H9 (cell line): ENCODE measurements at regions not wholly inside any gene's neighbourhood (a gene's known extent, or its start where the extent isn't known, plus 50 kb on each side); places are given as distances from the start of the nearest gene placed in this dataset.

Experiments used
- DNase-seq: peaks from one replicate; pipeline ENCODE4 v3.0.0-alpha.2; 2017
- H2AFZ ChIP-seq: one replicate; pipeline ENCODE4 v1.6.1; 2013; ENCODE audit warnings: mild to moderate bottlenecking, low read length, control low read depth, moderate library complexity
- H2AK5ac ChIP-seq: 2 replicates; pipeline ENCODE4 v1.6.1; 2013; ENCODE audit warnings: low read length, control low read depth, mixed read lengths; ENCODE audit not compliant: insufficient read length
- H2BK120ac ChIP-seq: one replicate; pipeline ENCODE4 v1.6.1; 2013; ENCODE audit warnings: low read depth, mild to moderate bottlenecking, low read length, control low read depth, inconsistent platforms; ENCODE audit not compliant: poor library complexity, severe bottlenecking
- H2BK12ac ChIP-seq: 2 replicates; pipeline ENCODE4 v1.6.1; 2013; ENCODE audit warnings: low read length, control low read depth, mixed read lengths, low read depth; ENCODE audit not compliant: insufficient read length
- H2BK15ac ChIP-seq: 2 replicates; pipeline ENCODE4 v1.6.1; 2013; ENCODE audit warnings: low read depth, low read length, control low read depth
- H2BK20ac ChIP-seq: one replicate; pipeline ENCODE4 v1.6.1; 2013; ENCODE audit warnings: low read depth, mild to moderate bottlenecking, low read length, control low read depth, inconsistent platforms; ENCODE audit not compliant: poor library complexity, severe bottlenecking
- H2BK5ac ChIP-seq: 2 replicates; pipeline ENCODE4 v1.6.1; 2013; ENCODE audit warnings: low read length, control low read depth, mixed read lengths; ENCODE audit not compliant: insufficient read length
- H3K14ac ChIP-seq: 2 replicates; pipeline ENCODE4 v1.6.1; 2013; ENCODE audit warnings: low read length, control low read depth; ENCODE audit not compliant: insufficient read depth
- H3K18ac ChIP-seq: 2 replicates; pipeline ENCODE4 v1.6.1; 2013; ENCODE audit warnings: low read depth, mild to moderate bottlenecking, mixed read lengths, low read length, control low read depth; ENCODE audit not compliant: insufficient read length
- H3K23ac ChIP-seq: 2 replicates; pipeline ENCODE4 v1.6.1; 2013; ENCODE audit warnings: low read length, control low read depth, mixed read lengths, low read depth; ENCODE audit not compliant: insufficient read length
- H3K23me2 ChIP-seq: 2 replicates; pipeline ENCODE4 v1.6.1; 2013; ENCODE audit warnings: low read depth, mild to moderate bottlenecking, mixed read lengths, low read length, control low read depth; ENCODE audit not compliant: insufficient read length, poor library complexity, severe bottlenecking
- H3K27ac ChIP-seq: 2 replicates; pipeline ENCODE4 v1.5.1; 2013; ENCODE audit warnings: low read length, control low read depth, mixed read lengths, low read depth; ENCODE audit not compliant: insufficient read length
- H3K27me3 ChIP-seq: 2 replicates; pipeline ENCODE4 v1.6.1; 2013; ENCODE audit warnings: low read length, control low read depth, inconsistent platforms; ENCODE audit not compliant: insufficient read depth
- H3K4ac ChIP-seq: 2 replicates; pipeline ENCODE4 v1.6.1; 2013; ENCODE audit warnings: low read depth, mild to moderate bottlenecking, control low read depth, inconsistent platforms, low read length, moderate library complexity
- H3K4me1 ChIP-seq: 2 replicates; pipeline ENCODE4 v1.6.1; 2013; ENCODE audit warnings: low read length, control low read depth, inconsistent platforms; ENCODE audit not compliant: insufficient read depth
- H3K4me2 ChIP-seq: 2 replicates; pipeline ENCODE4 v1.6.1; 2013; ENCODE audit warnings: low read length, control low read depth, mixed read lengths; ENCODE audit not compliant: insufficient read length, insufficient read depth
- H3K56ac ChIP-seq: 2 replicates; pipeline ENCODE4 v1.6.1; 2013; ENCODE audit warnings: low read depth, mild to moderate bottlenecking, mixed read lengths, low read length, control low read depth; ENCODE audit not compliant: insufficient read length
- H3K79me1 ChIP-seq: 2 replicates; pipeline ENCODE4 v1.6.1; 2013; ENCODE audit warnings: low read depth, mild to moderate bottlenecking, moderate library complexity, low read length, control low read depth, inconsistent platforms; ENCODE audit not compliant: insufficient read depth, poor library complexity, severe bottlenecking
- H3K79me2 ChIP-seq: 2 replicates; pipeline ENCODE4 v1.6.1; 2013; ENCODE audit warnings: low read length, control low read depth, inconsistent platforms; ENCODE audit not compliant: insufficient read depth
- H3K9ac ChIP-seq: 2 replicates; pipeline ENCODE4 v1.6.1; 2013; ENCODE audit warnings: low read length, control low read depth, mixed read lengths; ENCODE audit not compliant: insufficient read length; ENCODE audit errors: extremely low read depth
- H3K9me3 ChIP-seq: one replicate; pipeline ENCODE4 v1.6.1; 2013; ENCODE audit warnings: low read depth, low read length, inconsistent platforms; ENCODE audit not compliant: control insufficient read depth
- H3T11ph ChIP-seq: one replicate; pipeline ENCODE4 v1.6.1; 2013; ENCODE audit warnings: mild to moderate bottlenecking, low read length, control low read depth, inconsistent platforms
- H4K20me1 ChIP-seq: one replicate; pipeline ENCODE4 v1.6.1; 2013; ENCODE audit not compliant: control insufficient read depth, insufficient read length, insufficient read depth
- H4K5ac ChIP-seq: 2 replicates; pipeline ENCODE4 v1.6.1; 2013; ENCODE audit warnings: low read depth, mild to moderate bottlenecking, mixed read lengths, low read length, control low read depth; ENCODE audit not compliant: insufficient read length
- H4K8ac ChIP-seq: replicated peaks from 2 replicates; pipeline ENCODE4 v1.6.1; 2013; ENCODE audit warnings: low read length, control low read depth, mixed read lengths, low read depth; ENCODE audit not compliant: insufficient read length
- H4K91ac ChIP-seq: 2 replicates; pipeline ENCODE4 v1.6.1; 2013; ENCODE audit warnings: low read depth, mild to moderate bottlenecking, moderate library complexity, mixed read lengths, low read length, control low read depth; ENCODE audit not compliant: insufficient read length
- H3K27ac Mint-ChIP-seq, 3 experiments: 2 replicates in 2 of 3; 3 replicates in 1 of 3; pipeline ENCODE4 v1.8.0; 2020 to 2021; ENCODE audit warnings: mixed read lengths in 3 of 3, mild to moderate bottlenecking in 1 of 3, moderate library complexity in 1 of 3
- H3K27me3 Mint-ChIP-seq: 2 replicates; pipeline ENCODE4 v1.8.0; 2021; ENCODE audit warnings: low read depth, mild to moderate bottlenecking, moderate library complexity, mixed read lengths
- H3K36me3 Mint-ChIP-seq, 3 experiments: 2 replicates in 2 of 3; 3 replicates in 1 of 3; pipeline ENCODE4 v1.8.0; 2020 to 2021; ENCODE audit warnings: low read depth in 3 of 3, mixed read lengths in 3 of 3; ENCODE audit not compliant: insufficient read depth in 1 of 3
- H3K4me1 Mint-ChIP-seq, 2 experiments: 2 replicates each; pipeline ENCODE4 v1.8.0; 2020; ENCODE audit warnings: mixed read lengths in 2 of 2
- H3K4me3 Mint-ChIP-seq, 2 experiments: 2 replicates in 1 of 2; 3 replicates in 1 of 2; pipeline ENCODE4 v1.8.0; 2020 to 2021; ENCODE audit warnings: mild to moderate bottlenecking in 2 of 2, mixed read lengths in 2 of 2, moderate library complexity in 1 of 2
- H3K9me3 Mint-ChIP-seq, 2 experiments: 2 replicates in 1 of 2; 3 replicates in 1 of 2; pipeline ENCODE4 v1.8.0; 2020; ENCODE audit warnings: mild to moderate bottlenecking in 2 of 2, mixed read lengths in 2 of 2, moderate library complexity in 1 of 2
- CTCF ChIP-seq: fragments of 200-600 bp; sonication (generic); conservative IDR thresholded peaks from 3 replicates; pipeline ENCODE4 v1.8.0; 2021; ENCODE audit warnings: antibody characterized with exemption, mild to moderate bottlenecking
- WGBS: extraction: QIAGEN DNeasy Blood & Tissue Kit; methylation state at CpG from one replicate; pipeline ENCODE4 v1.1.7; 2013; ENCODE audit warnings: missing lambda C conversion rate, low lambda C conversion rate, mixed read lengths; ENCODE audit not compliant: insufficient read length; ENCODE audit errors: extremely low coverage; 5-methylcytosine and 5-hydroxymethylcytosine counted together

DNA sequence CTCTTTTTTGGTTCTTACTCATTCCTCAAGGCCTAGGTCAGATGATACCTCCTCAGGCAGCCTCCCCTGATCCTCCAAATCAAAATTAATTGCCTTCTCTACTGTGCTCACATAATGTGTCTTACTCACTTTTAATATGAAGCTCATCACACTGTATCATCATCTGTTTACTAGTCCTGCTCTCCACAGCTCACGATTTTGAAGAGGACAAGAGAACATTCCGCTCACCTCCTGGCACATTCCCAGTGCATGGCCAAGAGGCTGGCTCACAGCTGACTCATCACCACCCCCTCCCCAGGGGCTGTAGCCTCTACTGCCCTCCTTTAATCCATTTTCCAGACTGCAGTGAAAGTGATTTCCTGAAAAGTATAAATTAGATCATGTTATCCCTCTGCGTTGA, 133.1 kb downstream of the ALDH8A1 start:
- H3K14ac ChIP-seq, result no peak overlapping the region
- no peaks in the 10 kb centered on the region for H3K79me2 ChIP-seq
- no peak overlapping the region for H3K27ac ChIP-seq
- no peak for TF ChIP-seq CTCF
- no peak overlapping the region for H2BK12ac ChIP-seq
- no peak overlapping the region for H2BK20ac ChIP-seq
- no peak overlapping the region for H3K56ac ChIP-seq
- H2BK5ac ChIP-seq, result no peak overlapping the region
- H2AFZ ChIP-seq, result no peak overlapping the region
- H4K91ac ChIP-seq, result no peak overlapping the region
- no peak overlapping the region for H2BK120ac ChIP-seq
- no peak overlapping the region for H4K8ac ChIP-seq
- H3K27me3 Mint-ChIP-seq, result no peaks in the 10 kb centered on the region
- no peaks in the 10 kb centered on the region for H3K4me1 ChIP-seq
- no peaks in the 10 kb centered on the region for H3K36me3 Mint-ChIP-seq
- no peak overlapping the region for H2AK5ac ChIP-seq
- H3K9ac ChIP-seq, result no peak overlapping the region
- no peak overlapping the region for H3K27ac Mint-ChIP-seq
- H3K18ac ChIP-seq, result no peak overlapping the region
- no peak overlapping the region for H3K23ac ChIP-seq
- H3K4ac ChIP-seq, result no peak overlapping the region
- H3K9me3 Mint-ChIP-seq, result peaks cover 0 to 2% of the 10 kb centered on the region in 2 experiments; a peak in 1 of 5 replicates
- no peaks in the 10 kb centered on the region for H3K23me2 ChIP-seq
- no peak overlapping the region for H2BK15ac ChIP-seq
- no peaks in the 10 kb centered on the region for H3K9me3 ChIP-seq
- no peak overlapping the region for H3K4me3 Mint-ChIP-seq
- H3K79me1 ChIP-seq, result no peaks in the 10 kb centered on the region
- peaks cover 0 to under 1% of the 10 kb centered on the region in 2 experiments; a peak in 1 of 4 replicates for H3K4me1 Mint-ChIP-seq
- no peak overlapping the region for H3K4me2 ChIP-seq
- no peak for DNase-seq
- H3K27me3 ChIP-seq, result no peaks in the 10 kb centered on the region
- no CpG with 5 or more reads among the region's 3 CpGs for WGBS
- no peak overlapping the region for H4K5ac ChIP-seq
- no peak overlapping the region for H3T11ph ChIP-seq
- no peaks in the 10 kb centered on the region for H4K20me1 ChIP-seq
